ENCODE measurements at regions not wholly inside any gene's neighbourhood (a gene's known extent, or its start where the extent isn't known, plus 50 kb on each side); places are given as distances from the start of the nearest gene placed in this dataset.
"Not testable (repeated sequence)": the region's sequence is repeated elsewhere in the genome, so short reads cannot be mapped to it uniquely, and the experiment has no call there.

GRCh38 chr7:131047651-131048304 lies 279.9 kb upstream of the MKLN1 start:
- no peak for DNase-seq (ENCODE audit: low read depth in 2 of 2)

- no peak for DNase-seq (ENCODE audit: low read depth in 2 of 2)
Measured at GRCh38 chr7:131051304-131051703, 276.4 kb upstream of the MKLN1 start.

GRCh38 chr7:131052285-131052904 lies 275.3 kb upstream of the MKLN1 start:
- no peak for DNase-seq (ENCODE audit: low read depth in 2 of 2)

DNA sequence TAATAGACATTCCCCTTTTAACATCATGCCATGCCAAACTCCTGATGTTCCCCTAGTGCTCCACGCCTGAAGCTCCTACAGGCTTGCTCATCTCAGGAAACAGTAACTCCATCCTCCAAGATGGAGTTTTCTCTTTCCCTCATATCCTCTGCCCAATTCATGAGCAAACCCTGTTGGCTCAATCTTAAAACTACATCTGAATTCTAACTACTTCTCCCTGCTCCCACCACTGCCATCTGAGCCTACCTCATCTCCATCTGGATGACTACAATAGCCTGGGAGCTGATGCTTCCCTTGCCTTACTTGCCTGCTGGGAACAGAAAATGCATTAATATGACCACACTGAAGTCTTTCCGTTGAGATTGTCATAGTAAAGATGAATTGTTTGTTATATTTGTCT lies 271.7 kb upstream of the MKLN1 start:
- no peak for DNase-seq (ENCODE audit: low read depth in 2 of 2)

- DNase-seq (ENCODE audit: low read depth in 2 of 2) = no peak
Measured at GRCh38 chr7:131057015-131057793, 270.5 kb upstream of the MKLN1 start.

GRCh38 chr7:131057794-131058070 lies 269.9 kb upstream of the MKLN1 start:
- no peak for DNase-seq (ENCODE audit: low read depth in 2 of 2)

DNA sequence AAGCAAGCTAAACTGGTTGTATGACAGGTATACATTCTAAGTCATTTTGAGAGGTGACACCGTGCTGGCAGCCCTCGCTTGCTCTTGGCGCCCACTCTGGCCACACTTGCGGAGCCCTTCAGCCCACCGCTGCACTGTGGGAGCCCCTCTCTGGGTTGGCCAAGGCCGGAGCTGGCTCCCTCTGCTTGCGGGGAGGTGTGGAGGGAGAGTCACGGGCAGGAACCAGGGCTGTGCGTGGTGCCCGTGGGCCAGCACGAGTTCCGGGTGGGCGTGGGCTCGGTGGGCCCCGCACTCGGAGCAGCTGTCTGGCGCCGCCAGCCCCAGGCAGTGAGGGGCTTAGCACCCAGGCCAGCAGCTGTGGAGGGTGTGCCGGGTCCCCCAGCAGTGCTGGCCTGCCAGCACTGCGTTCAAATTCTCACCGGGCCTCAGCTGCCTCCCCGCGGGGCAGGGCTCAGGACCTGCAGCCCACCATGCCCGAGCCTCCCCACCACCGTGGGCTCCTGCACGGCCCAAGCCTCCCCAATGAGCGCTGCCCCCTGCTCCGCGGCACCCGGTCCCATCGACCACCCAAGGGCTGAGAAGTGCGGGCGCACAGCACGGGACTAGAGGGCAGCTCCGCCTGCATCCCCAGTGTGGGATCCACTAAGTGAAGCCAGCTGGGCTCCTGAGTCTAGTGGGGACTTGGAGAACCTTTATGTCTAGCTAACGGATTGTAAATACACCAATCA lies 269.0 kb upstream of the MKLN1 start:
- DNase-seq (ENCODE audit: low read depth in 2 of 2) = not testable (repeated sequence)

DNA sequence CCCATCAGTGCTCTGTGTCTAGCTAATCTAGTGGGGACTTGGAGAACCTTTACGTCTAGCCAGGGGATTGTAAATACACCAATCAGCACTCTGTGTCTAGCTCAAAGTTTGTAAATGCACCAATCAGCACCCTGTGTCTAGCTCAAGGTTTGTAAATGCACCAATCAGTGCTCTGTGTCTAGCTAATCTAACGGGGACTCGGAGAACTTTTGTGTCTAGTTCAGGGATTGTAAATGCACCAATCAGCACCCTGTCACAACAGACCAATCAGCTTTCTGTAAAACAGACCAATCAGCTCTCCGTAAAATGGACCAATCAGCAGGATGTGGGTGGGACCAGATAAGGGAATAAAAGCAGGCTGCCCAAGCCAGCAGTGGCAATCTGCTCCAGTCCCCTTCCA lies 268.3 kb upstream of the MKLN1 start:
- not testable (repeated sequence) for DNase-seq (ENCODE audit: low read depth in 2 of 2)

DNA sequence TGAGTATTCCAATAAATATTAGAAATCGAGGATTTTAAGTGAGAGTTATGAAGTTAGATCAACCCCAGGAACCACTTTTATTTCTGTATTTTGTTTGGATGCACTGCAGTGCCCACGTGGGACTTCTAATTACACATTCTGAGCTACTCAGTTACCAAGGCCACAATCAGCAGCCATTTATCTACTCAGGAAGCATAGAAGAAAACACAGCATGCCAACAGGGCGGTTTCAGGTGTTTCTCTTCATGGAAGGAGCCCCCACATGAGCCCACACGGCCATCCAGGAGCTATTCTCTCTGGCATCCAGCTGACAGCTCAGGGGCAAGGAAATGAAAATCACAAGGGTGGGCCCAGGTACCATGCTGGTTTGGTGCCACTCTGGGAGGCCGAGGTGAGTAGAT lies 266.5 kb upstream of the MKLN1 start:
- no peak for DNase-seq (ENCODE audit: low read depth in 2 of 2)

- no peak for DNase-seq (ENCODE audit: low read depth in 2 of 2)
Measured at GRCh38 chr7:131061818-131062217, 265.9 kb upstream of the MKLN1 start.

DNA sequence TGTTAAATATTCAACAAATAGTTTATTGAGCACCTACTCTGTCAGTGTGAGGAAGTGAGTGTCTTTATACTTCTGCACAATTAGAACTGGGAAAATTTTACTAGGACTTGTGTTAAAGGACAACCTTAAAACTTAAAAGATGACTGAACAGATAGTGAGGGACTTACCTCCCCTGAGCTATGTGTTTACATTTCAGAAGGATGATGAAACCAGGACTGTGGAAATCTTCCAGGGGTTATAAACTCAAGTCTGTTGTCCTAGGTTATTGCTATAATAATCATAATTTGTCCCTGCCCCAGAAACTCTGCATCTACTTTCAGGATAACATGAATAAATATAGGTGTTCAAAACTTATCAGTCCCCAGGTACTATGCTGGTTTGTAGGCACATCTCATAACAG lies 261.0 kb upstream of the MKLN1 start:
- no peak for DNase-seq (ENCODE audit: low read depth in 2 of 2)

DNA sequence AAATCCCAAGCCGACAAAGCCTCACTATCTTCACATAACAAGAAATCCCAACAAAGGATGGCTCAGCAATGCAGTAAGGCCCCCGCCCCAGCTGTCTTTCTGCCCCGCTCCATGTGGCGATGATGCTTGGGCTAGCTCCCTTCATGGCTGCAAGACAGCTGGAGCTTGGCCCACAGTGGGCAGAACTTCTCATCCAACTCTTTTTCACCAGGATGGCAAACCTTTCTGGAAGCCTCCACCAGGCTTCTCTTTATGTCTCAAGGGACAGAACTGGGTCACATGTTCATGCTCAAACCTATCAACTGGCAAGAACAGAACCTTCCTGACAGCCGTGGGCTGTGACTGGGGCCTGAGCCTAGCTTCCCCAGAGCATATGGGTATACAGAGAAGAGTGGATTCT lies 260.5 kb upstream of the MKLN1 start:
- DNase-seq (ENCODE audit: low read depth in 2 of 2) = no peak

GRCh38 chr7:131068604-131069021 lies 259.1 kb upstream of the MKLN1 start:
- no peak for DNase-seq (ENCODE audit: low read depth in 2 of 2)

DNA sequence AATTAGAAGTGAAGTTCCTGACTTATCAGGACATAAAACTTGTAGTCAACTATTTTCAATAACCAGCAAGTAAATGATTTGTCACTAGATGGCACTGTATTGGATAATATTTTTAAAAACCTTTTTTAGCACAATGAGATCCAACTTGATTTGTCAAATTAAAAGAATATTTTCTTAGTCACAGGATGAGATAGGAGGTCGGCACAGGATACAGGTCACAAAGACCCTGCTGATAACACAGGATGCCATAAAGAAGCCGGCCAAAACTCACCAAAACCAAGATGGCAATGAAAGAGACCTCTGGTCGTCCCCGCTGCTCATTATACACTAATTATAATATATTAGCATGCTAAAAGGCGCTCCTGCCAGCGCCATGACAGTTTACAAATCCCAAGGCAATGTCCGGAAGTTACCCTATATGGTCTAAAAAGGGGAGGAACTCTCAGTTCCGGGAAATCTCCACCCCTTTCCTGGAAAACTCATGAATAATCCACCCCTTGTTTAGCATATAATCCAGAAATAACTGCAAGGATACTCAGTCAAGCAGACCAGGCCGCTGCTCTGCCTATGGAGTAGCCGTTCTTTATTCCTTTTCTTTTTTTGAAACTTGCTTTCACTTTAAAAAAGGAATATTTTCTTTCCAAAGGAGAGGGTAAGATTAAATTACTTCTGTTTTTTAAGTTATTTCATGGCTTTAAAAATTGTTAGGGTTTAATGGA lies 255.7 kb upstream of the MKLN1 start:
- DNase-seq (ENCODE audit: low read depth in 2 of 2) = no peak

- no peak for DNase-seq (ENCODE audit: low read depth in 2 of 2)
Measured at GRCh38 chr7:131072505-131073091, 255.1 kb upstream of the MKLN1 start.

DNA sequence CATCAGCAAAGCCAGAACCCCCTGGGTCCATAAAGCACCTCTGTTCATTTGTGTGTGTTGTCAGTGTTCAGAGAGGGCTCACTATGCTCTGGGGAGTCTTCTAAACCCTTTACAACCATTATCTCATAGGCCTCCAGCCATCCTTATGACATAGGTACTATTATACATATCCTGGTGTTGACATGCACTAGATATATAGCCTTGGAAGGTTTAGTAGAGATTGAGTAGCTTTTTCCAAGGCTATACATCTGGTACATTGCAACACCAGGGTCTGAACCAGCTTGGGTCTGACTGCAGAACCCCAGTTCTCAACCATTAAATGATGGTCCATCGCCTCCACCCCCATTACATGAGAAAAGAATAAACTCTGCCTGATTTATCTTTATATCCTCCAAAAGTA lies 253.6 kb upstream of the MKLN1 start:
- no peak for DNase-seq (ENCODE audit: low read depth in 2 of 2)

DNA sequence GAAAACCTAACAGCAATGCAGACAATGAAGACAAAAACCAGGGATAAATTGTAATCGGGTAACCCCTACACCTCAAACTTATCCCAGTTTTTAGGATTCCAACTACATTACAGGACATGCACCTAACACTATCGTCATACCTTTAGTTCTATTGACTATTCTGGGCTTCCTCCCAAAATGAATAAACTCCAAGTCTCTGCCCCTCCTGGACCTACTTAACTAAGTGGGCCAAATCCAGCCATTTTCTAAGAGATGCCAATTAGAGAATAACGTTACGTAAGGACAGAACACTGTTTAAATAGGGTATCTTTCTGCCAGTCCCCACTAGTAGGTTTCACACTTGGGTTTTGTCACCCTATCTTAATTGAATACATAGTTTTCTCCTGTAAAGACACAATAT lies 253.1 kb upstream of the MKLN1 start:
- no peak for DNase-seq (ENCODE audit: low read depth in 2 of 2)

- no peak for DNase-seq (ENCODE audit: low read depth in 2 of 2)
Measured at GRCh38 chr7:131075406-131075805, 252.3 kb upstream of the MKLN1 start.

GRCh38 chr7:131076032-131076431 lies 251.6 kb upstream of the MKLN1 start:
- no peak for DNase-seq (ENCODE audit: low read depth in 2 of 2)

DNA sequence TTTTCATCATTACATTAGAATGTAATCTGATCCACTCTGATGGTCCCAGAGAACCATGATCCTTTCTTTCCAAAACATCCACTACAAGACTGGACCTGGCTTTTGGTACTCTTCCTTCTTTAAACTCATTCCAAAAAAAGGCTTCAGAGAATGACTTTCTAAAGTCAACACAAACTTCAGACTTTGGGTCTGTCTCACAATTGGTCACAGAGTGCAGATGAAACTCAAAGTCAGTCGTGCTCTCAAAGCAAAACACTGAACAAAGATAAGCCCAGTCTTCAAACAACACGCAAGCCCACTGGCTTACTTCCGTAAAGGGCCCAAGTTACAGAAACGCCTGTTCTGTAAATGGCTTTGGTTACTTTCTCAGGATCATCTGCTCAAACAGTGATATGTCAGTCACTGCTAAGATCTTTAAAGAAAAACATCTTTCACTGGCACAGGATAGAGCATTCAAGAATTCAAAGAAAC lies 250.9 kb upstream of the MKLN1 start:
- DNase-seq (ENCODE audit: low read depth in 2 of 2) = no peak

- DNase-seq (ENCODE audit: low read depth in 2 of 2) = no peak
Measured at GRCh38 chr7:131077735-131078134, 249.9 kb upstream of the MKLN1 start.

Data from stimulated activated CD4-positive, alpha-beta T cell treated with anti-CD3 and anti-CD28 coated beads, Interleukin-15, amount 100 ng/mL, for 48 hours (primary cell).